ENCODE measurements at regions not wholly inside any gene's neighbourhood (a gene's known extent, or its start where the extent isn't known, plus 50 kb on each side); places are given as distances from the start of the nearest gene placed in this dataset.
A peak's percentile ranks its signal among the peaks of the same experiment; 100 is the strongest.

DNA sequence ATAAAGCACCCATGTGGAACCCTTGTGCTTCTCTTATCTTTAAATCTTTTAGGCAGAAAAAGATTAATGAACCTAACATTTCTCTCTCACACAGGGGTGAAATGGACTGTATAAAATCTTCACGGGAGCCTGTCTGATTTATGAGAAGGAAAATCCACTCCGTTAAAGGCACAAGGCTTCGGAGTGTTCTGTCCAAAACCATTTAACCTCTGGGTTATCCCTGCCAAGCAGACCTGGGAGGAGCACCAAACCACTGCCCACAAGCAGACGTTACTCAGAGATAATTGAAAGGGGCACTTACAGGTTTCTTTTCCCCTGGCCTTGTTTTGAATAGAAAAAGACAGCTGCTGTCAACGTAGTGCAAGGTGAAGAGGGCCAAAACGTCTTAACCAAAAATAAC is 184.4 kb upstream of the DOK6 start:
- no peak overlapping the region for H3K27ac ChIP-seq (ENCODE audit: insufficient read depth, low read length)
- no peaks in the 10 kb centered on the region for H3K9me3 ChIP-seq (ENCODE audit: control insufficient read depth, insufficient read depth, low read depth, low read length)
- H3K27me3 ChIP-seq (ENCODE audit: control insufficient read depth, insufficient read depth, low read length): no peaks in the 10 kb centered on the region
- H3K4me1 ChIP-seq (ENCODE audit: control insufficient read depth, extremely low read depth, insufficient read depth, low read length): no peaks in the 10 kb centered on the region
- H2AFZ ChIP-seq (ENCODE audit: low read length): no peak overlapping the region
- H3K4me3 ChIP-seq (replicated peaks in 1 of 4; ENCODE audit: control extremely low read depth in 1 of 4, insufficient read depth in 1 of 4, low read depth in 3 of 4, low read length in 4 of 4): no peak overlapping the region
- no peaks in the 10 kb centered on the region for H4K20me1 ChIP-seq (ENCODE audit: control insufficient read depth, extremely low read depth, insufficient read depth, low read length)
- H3K36me3 ChIP-seq (ENCODE audit: control insufficient read depth, insufficient read depth, low read length): no peaks in the 10 kb centered on the region
- H3K9ac ChIP-seq (ENCODE audit: insufficient read depth, low read length): no peak overlapping the region
- no peak for TF ChIP-seq EZH2 (IDR thresholded peaks at IDR 0.05; ENCODE audit: low read length, missing control alignments)
- TF ChIP-seq, protein P1, sequence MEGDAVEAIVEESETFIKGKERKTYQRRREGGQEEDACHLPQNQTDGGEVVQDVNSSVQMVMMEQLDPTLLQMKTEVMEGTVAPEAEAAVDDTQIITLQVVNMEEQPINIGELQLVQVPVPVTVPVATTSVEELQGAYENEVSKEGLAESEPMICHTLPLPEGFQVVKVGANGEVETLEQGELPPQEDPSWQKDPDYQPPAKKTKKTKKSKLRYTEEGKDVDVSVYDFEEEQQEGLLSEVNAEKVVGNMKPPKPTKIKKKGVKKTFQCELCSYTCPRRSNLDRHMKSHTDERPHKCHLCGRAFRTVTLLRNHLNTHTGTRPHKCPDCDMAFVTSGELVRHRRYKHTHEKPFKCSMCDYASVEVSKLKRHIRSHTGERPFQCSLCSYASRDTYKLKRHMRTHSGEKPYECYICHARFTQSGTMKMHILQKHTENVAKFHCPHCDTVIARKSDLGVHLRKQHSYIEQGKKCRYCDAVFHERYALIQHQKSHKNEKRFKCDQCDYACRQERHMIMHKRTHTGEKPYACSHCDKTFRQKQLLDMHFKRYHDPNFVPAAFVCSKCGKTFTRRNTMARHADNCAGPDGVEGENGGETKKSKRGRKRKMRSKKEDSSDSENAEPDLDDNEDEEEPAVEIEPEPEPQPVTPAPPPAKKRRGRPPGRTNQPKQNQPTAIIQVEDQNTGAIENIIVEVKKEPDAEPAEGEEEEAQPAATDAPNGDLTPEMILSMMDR (conservative IDR thresholded peaks at IDR 0.05 in 1 of 2, IDR thresholded peaks at IDR 0.05 in 1 of 2; ENCODE audit: low read depth in 1 of 2, low read length in 2 of 2): no peak
- no peak overlapping the region for H3K4me2 ChIP-seq (ENCODE audit: extremely low read depth, insufficient read depth, low read length)
- no peaks in the 10 kb centered on the region for H3K79me2 ChIP-seq (ENCODE audit: control insufficient read depth, insufficient read depth, low read length)
- DNase-seq (ENCODE audit: low read depth in 2 of 2): peak in 1 of 2 donors; percentile 43

DNA sequence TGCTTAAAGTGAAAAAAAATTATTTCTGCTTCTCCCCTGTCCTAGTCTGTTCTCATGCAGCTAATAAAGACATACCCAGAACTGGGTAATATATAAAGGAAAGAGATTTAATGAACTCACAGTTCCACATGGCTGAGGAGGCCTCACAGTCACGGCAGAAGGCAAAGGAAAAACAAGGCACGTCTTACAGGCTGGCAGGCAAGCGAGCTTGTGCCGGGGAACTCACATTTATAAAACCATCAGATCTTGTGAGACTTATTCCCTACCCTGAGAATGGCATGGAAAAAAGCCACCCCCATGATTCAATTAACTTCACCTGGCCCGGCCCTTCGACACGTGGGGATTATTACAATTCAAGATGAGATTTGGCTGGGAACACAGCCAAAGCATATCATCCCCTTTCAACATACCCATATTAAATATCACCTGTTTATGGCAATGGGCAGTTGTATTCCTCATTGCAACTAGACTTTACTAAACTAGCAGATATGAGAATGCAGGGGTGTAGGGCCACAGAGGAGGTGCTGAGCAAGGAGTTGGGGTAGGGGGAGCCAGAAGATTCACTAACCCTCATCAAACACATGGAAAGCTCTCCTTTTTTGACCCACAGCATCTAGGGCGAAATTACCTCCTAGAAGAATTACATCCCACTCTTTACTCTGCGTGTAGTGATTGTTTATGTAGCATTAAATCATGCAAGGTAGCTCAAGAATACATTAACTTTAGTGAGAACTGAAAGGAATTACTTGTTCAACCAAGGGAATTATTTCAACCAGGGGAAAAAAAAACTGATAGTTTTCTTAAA is 183.3 kb upstream of the DOK6 start:
- H2AFZ ChIP-seq (ENCODE audit: low read length): no peak overlapping the region
- no peak overlapping the region for H3K9ac ChIP-seq (ENCODE audit: insufficient read depth, low read length)
- H3K79me2 ChIP-seq (ENCODE audit: control insufficient read depth, insufficient read depth, low read length): no peaks in the 10 kb centered on the region
- H3K27ac ChIP-seq (ENCODE audit: insufficient read depth, low read length): no peak overlapping the region
- H3K27me3 ChIP-seq (ENCODE audit: control insufficient read depth, insufficient read depth, low read length): no peaks in the 10 kb centered on the region
- no peaks in the 10 kb centered on the region for H4K20me1 ChIP-seq (ENCODE audit: control insufficient read depth, extremely low read depth, insufficient read depth, low read length)
- H3K36me3 ChIP-seq (ENCODE audit: control insufficient read depth, insufficient read depth, low read length): no peaks in the 10 kb centered on the region
- H3K4me3 ChIP-seq (replicated peaks in 1 of 4; ENCODE audit: control extremely low read depth in 1 of 4, insufficient read depth in 1 of 4, low read depth in 3 of 4, low read length in 4 of 4): no peak overlapping the region
- no peak overlapping the region for H3K4me2 ChIP-seq (ENCODE audit: extremely low read depth, insufficient read depth, low read length)
- no peaks in the 10 kb centered on the region for H3K9me3 ChIP-seq (ENCODE audit: control insufficient read depth, insufficient read depth, low read depth, low read length)
- no peak for DNase-seq (ENCODE audit: low read depth in 2 of 2)
- TF ChIP-seq, protein P1 (conservative IDR thresholded peaks at IDR 0.05 in 1 of 2, IDR thresholded peaks at IDR 0.05 in 1 of 2; ENCODE audit: low read depth in 1 of 2, low read length in 2 of 2): no peak
- no peak for TF ChIP-seq EZH2 (IDR thresholded peaks at IDR 0.05; ENCODE audit: low read length, missing control alignments)
- H3K4me1 ChIP-seq (ENCODE audit: control insufficient read depth, extremely low read depth, insufficient read depth, low read length): no peaks in the 10 kb centered on the region

DNA sequence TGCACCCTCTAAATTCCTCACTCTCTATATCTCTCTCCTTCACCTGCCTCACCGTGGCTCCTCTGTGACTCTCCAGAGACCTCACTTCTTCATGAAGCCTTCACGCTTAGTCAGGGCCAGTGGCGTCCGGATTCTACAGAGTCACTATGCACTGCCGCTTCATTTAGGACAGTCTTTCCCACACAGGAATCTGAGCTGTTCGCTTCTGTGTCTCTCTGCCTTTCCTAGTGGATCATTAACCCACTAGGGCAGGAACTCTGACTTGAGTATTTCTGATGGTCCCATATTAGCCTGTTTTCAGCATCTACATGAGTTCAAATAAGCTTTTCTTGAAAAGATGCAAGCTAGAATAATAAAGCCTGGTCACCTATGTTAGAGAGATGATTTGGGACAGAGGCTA is 180.2 kb upstream of the DOK6 start:
- Histone ChIP-seq H3K36me3 (ENCODE audit: control insufficient read depth, insufficient read depth, low read length) (no peaks in the 10 kb centered on the region), H3K4me1 (ENCODE audit: control insufficient read depth, extremely low read depth, insufficient read depth, low read length) (no peaks in the 10 kb centered on the region), H4K20me1 (ENCODE audit: control insufficient read depth, extremely low read depth, insufficient read depth, low read length) (no peaks in the 10 kb centered on the region), H3K27ac (ENCODE audit: insufficient read depth, low read length) (no peak overlapping the region), H3K9me3 (ENCODE audit: control insufficient read depth, insufficient read depth, low read depth, low read length) (no peaks in the 10 kb centered on the region), H2AFZ (ENCODE audit: low read length) (no peak overlapping the region), H3K9ac (ENCODE audit: insufficient read depth, low read length) (no peak overlapping the region), H3K27me3 (ENCODE audit: control insufficient read depth, insufficient read depth, low read length) (no peaks in the 10 kb centered on the region), H3K4me3 (replicated peaks in 1 of 4; ENCODE audit: control extremely low read depth in 1 of 4, insufficient read depth in 1 of 4, low read depth in 3 of 4, low read length in 4 of 4) (no peak overlapping the region), H3K4me2 (ENCODE audit: extremely low read depth, insufficient read depth, low read length) (no peak overlapping the region), H3K79me2 (ENCODE audit: control insufficient read depth, insufficient read depth, low read length) (no peaks in the 10 kb centered on the region)
- DNase-seq (ENCODE audit: low read depth in 2 of 2): no peak
- no peak for TF ChIP-seq EZH2 (IDR thresholded peaks at IDR 0.05; ENCODE audit: low read length, missing control alignments)
- TF ChIP-seq, protein P1 (conservative IDR thresholded peaks at IDR 0.05 in 1 of 2, IDR thresholded peaks at IDR 0.05 in 1 of 2; ENCODE audit: low read depth in 1 of 2, low read length in 2 of 2): no peak

Data from fibroblast of lung (primary cell).